Activated T-helper 9 cell treated with anti-CD3 and anti-CD28 coated beads, Interleukin-2, amount 50 U/mL, for 16 hours (primary cell): ENCODE measurements at regions not wholly inside any gene's neighbourhood (a gene's known extent, or its start where the extent isn't known, plus 50 kb on each side); places are given as distances from the start of the nearest gene placed in this dataset.

Experiments used
- DNase-seq: peaks from one replicate; pipeline ENCODE4 v3.0.0-alpha.2; 2020; ENCODE audit warnings: low read depth

GRCh38 chr14:61941421-61942150, 179.4 kb downstream of the SNAPC1 start:
- no peak for DNase-seq

GRCh38 chr14:61948376-61948775, 186.2 kb downstream of the SNAPC1 start:
- no peak for DNase-seq

GRCh38 chr14:61950340-61950739, 188.1 kb downstream of the SNAPC1 start:
- no peak for DNase-seq

GRCh38 chr14:61953602-61954001, 191.4 kb downstream of the SNAPC1 start:
- DNase-seq = no peak

GRCh38 chr14:61954306-61954705, 192.1 kb downstream of the SNAPC1 start:
- no peak for DNase-seq

GRCh38 chr14:61956517-61956916, 194.3 kb downstream of the SNAPC1 start:
- DNase-seq = no peak

GRCh38 chr14:61959348-61959747, 197.1 kb downstream of the SNAPC1 start:
- no peak for DNase-seq

- no peak for DNase-seq
Observed at GRCh38 chr14:61961369-61961768, 199.1 kb downstream of the SNAPC1 start.

GRCh38 chr14:61963926-61964325, 201.7 kb downstream of the SNAPC1 start:
- no peak for DNase-seq

- DNase-seq = no peak
Observed at GRCh38 chr14:61965030-61965745, 203.0 kb downstream of the SNAPC1 start.

GRCh38 chr14:61968207-61968606, 206.0 kb downstream of the SNAPC1 start:
- DNase-seq = no peak

GRCh38 chr14:61972711-61973110, 210.5 kb downstream of the SNAPC1 start:
- no peak for DNase-seq

GRCh38 chr14:61973981-61974380, 211.8 kb downstream of the SNAPC1 start:
- DNase-seq = no peak

GRCh38 chr14:61977217-61977616, 215.0 kb downstream of the SNAPC1 start:
- DNase-seq = no peak

- DNase-seq = no peak
Observed at GRCh38 chr14:61988240-61988639, 226.0 kb downstream of the SNAPC1 start.

- no peak for DNase-seq
Observed at GRCh38 chr14:61992139-61992538, 229.9 kb downstream of the SNAPC1 start.

- no peak for DNase-seq
Observed at GRCh38 chr14:61992926-61993325, 230.7 kb downstream of the SNAPC1 start.

GRCh38 chr14:61994589-61994988, 232.4 kb downstream of the SNAPC1 start:
- DNase-seq = no peak

- no peak for DNase-seq
Observed at GRCh38 chr14:61996753-61997152, 234.5 kb downstream of the SNAPC1 start.

GRCh38 chr14:61997161-61997560, 234.9 kb downstream of the SNAPC1 start:
- no peak for DNase-seq

- DNase-seq = no peak
Observed at GRCh38 chr14:62001963-62002362, 239.7 kb downstream of the SNAPC1 start.

GRCh38 chr14:62002642-62003041, 240.4 kb downstream of the SNAPC1 start:
- DNase-seq = no peak

GRCh38 chr14:62003701-62004100, 241.5 kb downstream of the SNAPC1 start:
- DNase-seq = no peak
